Chondrocyte (in vitro differentiated cells): ENCODE measurements at regions not wholly inside any gene's neighbourhood (a gene's known extent, or its start where the extent isn't known, plus 50 kb on each side); places are given as distances from the start of the nearest gene placed in this dataset.

ENCODE experiments used
- DNase-seq: peaks from one replicate; pipeline ENCODE4 v3.0.0; 2021; ENCODE audit warnings: mixed read lengths, low spot score
- H3K27ac Mint-ChIP-seq: one replicate; pipeline ENCODE4 v1.8.0; 2021; ENCODE audit warnings: mild to moderate bottlenecking, moderate library complexity, mixed read lengths; ENCODE audit not compliant: unreplicated experiment
- H3K27me3 Mint-ChIP-seq: 2 replicates; pipeline ENCODE4 v1.8.0; 2021; ENCODE audit warnings: low read depth, mixed read lengths
- H3K36me3 Mint-ChIP-seq: 2 replicates; pipeline ENCODE4 v1.8.0; 2021; ENCODE audit warnings: low read depth, mixed read lengths
- H3K4me1 Mint-ChIP-seq: 2 replicates; pipeline ENCODE4 v1.8.0; 2021; ENCODE audit warnings: low read depth, mild to moderate bottlenecking, mixed read lengths
- H3K4me3 Mint-ChIP-seq: one replicate; pipeline ENCODE4 v1.8.0; 2021; ENCODE audit warnings: mild to moderate bottlenecking, moderate library complexity, mixed read lengths; ENCODE audit not compliant: unreplicated experiment
- H3K9me3 Mint-ChIP-seq: 2 replicates; pipeline ENCODE4 v1.8.0; 2021; ENCODE audit warnings: low read depth, mixed read lengths
- CTCF ChIP-seq: fragments of 200-600 bp; sonication (generic); IDR thresholded peaks from 2 replicates; pipeline ENCODE4 v1.5.0; 2021; ENCODE audit warnings: antibody characterized with exemption, mild to moderate bottlenecking, moderate library complexity

DNA sequence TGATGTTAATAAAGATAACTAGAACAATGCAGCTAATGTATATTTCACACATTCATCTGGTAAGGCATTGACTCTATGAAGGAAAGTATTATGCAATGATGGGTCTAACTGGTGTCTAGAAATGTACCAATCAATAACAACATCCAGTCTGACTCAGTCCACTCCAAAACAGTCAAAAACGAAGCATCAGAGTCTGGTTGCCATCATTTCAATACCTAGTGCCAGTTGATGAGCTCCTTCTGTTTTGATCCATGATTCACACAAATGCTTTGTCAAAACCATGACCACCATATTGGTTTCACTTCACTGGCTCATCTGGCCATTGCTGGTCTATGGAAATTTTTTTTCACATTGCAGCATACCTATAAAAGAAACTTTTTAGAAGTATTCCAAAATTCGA, 747.2 kb upstream of the TMEM132C start:
- Mint-ChIP-seq H3K36me3 (no peaks in the 10 kb centered on the region), H3K9me3 (no peaks in the 10 kb centered on the region), H3K27ac (no peak overlapping the region), H3K4me1 (peaks cover 11% of the 10 kb centered on the region), H3K27me3 (no peaks in the 10 kb centered on the region), H3K4me3 (no peak overlapping the region)
- TF ChIP-seq CTCF = no peak
- DNase-seq = no peak

- Mint-ChIP-seq H3K36me3 (no peaks in the 10 kb centered on the region), H3K27me3 (no peaks in the 10 kb centered on the region), H3K9me3 (no peaks in the 10 kb centered on the region), H3K27ac (no peak overlapping the region), H3K4me3 (no peak overlapping the region), H3K4me1 (peaks cover 15% of the 10 kb centered on the region)
- DNase-seq = no peak
- no peak for TF ChIP-seq CTCF
Measured at GRCh38 chr12:127526925-127527324, 740.0 kb upstream of the TMEM132C start.

- H3K9me3 Mint-ChIP-seq = no peaks in the 10 kb centered on the region
- TF ChIP-seq CTCF = no peak
- peaks cover 15% of the 10 kb centered on the region for H3K4me1 Mint-ChIP-seq
- no peaks in the 10 kb centered on the region for H3K27me3 Mint-ChIP-seq
- no peak for DNase-seq
- H3K27ac Mint-ChIP-seq = no peak overlapping the region
- no peak overlapping the region for H3K4me3 Mint-ChIP-seq
- no peaks in the 10 kb centered on the region for H3K36me3 Mint-ChIP-seq
Measured at GRCh38 chr12:127528551-127528950, 738.4 kb upstream of the TMEM132C start.

DNA sequence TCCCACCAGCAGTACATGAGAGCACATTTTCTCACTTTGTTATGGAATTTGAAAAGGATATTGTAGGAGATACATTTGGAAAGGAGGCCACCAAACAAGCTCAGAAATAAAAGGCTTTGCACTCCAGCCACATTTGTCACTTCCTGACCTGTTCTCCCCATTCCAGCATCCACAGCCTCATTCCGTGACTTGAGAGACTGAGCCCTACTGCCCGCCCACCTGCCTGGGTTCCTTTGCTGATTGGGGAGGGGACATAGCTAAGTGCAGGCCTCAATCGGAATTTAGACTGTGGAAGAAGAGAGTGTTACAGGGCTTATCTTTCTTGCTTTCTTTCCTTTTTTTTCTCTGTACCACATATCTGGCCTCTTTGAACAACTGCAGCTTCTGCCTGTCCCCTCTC, 735.4 kb upstream of the TMEM132C start:
- H3K9me3 Mint-ChIP-seq = peaks cover 9% of the 10 kb centered on the region
- no peaks in the 10 kb centered on the region for H3K27me3 Mint-ChIP-seq

GRCh38 chr12:127533353-127533752, 733.6 kb upstream of the TMEM132C start:
- Mint-ChIP-seq H3K36me3 (peaks cover 4% of the 10 kb centered on the region), H3K27me3 (no peaks in the 10 kb centered on the region), H3K9me3 (peaks cover 9% of the 10 kb centered on the region), H3K4me3 (no peak overlapping the region), H3K4me1 (peaks cover 12% of the 10 kb centered on the region), H3K27ac (no peak overlapping the region)
- no peak for DNase-seq
- TF ChIP-seq CTCF = no peak

More for the DNA sequence above, 735.4 kb upstream of the TMEM132C start:
- peak overlapping the region; percentile 70 for H3K27ac Mint-ChIP-seq
- peaks cover 15% of the 10 kb centered on the region for H3K4me1 Mint-ChIP-seq
- H3K36me3 Mint-ChIP-seq = peaks cover 4% of the 10 kb centered on the region
- no peak overlapping the region for H3K4me3 Mint-ChIP-seq
- DNase-seq = no peak
- TF ChIP-seq CTCF = no peak
